ENCODE measurements at regions not wholly inside any gene's neighbourhood (a gene's known extent, or its start where the extent isn't known, plus 50 kb on each side); places are given as distances from the start of the nearest gene placed in this dataset.

DNA sequence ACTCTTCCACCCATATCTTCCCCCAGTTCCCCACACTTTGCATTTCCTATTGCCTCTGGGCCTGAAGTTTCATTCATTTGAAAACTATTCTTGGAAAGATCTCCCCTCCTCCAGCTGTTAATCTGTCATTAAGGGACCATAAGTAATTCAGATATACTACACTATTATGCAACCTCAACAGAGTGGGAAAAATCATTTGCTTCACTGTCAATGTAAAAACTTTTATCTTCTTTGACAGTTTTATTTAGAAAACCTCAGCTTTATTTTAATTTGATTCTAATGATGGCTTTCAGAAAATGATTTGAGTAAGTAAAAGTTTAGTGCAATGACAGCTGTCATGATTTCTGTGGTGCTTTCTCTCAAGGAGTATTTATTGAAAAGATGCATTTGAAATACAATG, 435.3 kb upstream of the KCNMB2 start:
- TF ChIP-seq, protein P1, sequence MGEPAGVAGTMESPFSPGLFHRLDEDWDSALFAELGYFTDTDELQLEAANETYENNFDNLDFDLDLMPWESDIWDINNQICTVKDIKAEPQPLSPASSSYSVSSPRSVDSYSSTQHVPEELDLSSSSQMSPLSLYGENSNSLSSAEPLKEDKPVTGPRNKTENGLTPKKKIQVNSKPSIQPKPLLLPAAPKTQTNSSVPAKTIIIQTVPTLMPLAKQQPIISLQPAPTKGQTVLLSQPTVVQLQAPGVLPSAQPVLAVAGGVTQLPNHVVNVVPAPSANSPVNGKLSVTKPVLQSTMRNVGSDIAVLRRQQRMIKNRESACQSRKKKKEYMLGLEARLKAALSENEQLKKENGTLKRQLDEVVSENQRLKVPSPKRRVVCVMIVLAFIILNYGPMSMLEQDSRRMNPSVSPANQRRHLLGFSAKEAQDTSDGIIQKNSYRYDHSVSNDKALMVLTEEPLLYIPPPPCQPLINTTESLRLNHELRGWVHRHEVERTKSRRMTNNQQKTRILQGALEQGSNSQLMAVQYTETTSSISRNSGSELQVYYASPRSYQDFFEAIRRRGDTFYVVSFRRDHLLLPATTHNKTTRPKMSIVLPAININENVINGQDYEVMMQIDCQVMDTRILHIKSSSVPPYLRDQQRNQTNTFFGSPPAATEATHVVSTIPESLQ (CRISPR knock-in tag; conservative IDR thresholded peaks at IDR 0.05) = no peak
- TF ChIP-seq MAFF (IDR thresholded peaks at IDR 0.05; ENCODE audit: low read depth, low read length) (no peak), GZF1 (CRISPR knock-in tag; IDR thresholded peaks at IDR 0.05) (no peak)
- TF ChIP-seq, protein P2, sequence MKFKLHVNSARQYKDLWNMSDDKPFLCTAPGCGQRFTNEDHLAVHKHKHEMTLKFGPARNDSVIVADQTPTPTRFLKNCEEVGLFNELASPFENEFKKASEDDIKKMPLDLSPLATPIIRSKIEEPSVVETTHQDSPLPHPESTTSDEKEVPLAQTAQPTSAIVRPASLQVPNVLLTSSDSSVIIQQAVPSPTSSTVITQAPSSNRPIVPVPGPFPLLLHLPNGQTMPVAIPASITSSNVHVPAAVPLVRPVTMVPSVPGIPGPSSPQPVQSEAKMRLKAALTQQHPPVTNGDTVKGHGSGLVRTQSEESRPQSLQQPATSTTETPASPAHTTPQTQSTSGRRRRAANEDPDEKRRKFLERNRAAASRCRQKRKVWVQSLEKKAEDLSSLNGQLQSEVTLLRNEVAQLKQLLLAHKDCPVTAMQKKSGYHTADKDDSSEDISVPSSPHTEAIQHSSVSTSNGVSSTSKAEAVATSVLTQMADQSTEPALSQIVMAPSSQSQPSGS (CRISPR knock-in tag; IDR thresholded peaks at IDR 0.05) = no peak
